Astrocyte (in vitro differentiated cells and primary cell): ENCODE measurements at regions not wholly inside any gene's neighbourhood (a gene's known extent, or its start where the extent isn't known, plus 50 kb on each side); places are given as distances from the start of the nearest gene placed in this dataset.

Experiments
- DNase-seq: peaks from one replicate; pipeline ENCODE4 v3.0.0-alpha.2; 2010; ENCODE audit warnings: low read depth
- FAIRE-seq: peaks from 2 replicates; lab custom pipeline; 2011; peaks lifted over from hg19 to GRCh38; lab: Jason Lieb, UNC
- H2AFZ ChIP-seq: 2 replicates; pipeline ENCODE4 v1.6.0; 2012; ENCODE audit warnings: low read depth, low read length, inconsistent platforms
- H3K27ac ChIP-seq: 2 replicates; pipeline ENCODE4 v1.5.1; 2011; ENCODE audit warnings: low read depth, low read length, inconsistent platforms
- H3K27me3 ChIP-seq: 2 replicates; pipeline ENCODE4 v1.6.0; 2011; ENCODE audit warnings: low read length, inconsistent platforms; ENCODE audit not compliant: insufficient read depth
- H3K36me3 ChIP-seq: 2 replicates; pipeline ENCODE4 v1.5.1; 2011; ENCODE audit warnings: low read length, inconsistent platforms; ENCODE audit not compliant: insufficient read depth
- H3K4me1 ChIP-seq: 2 replicates; pipeline ENCODE4 v1.5.1; 2011; ENCODE audit warnings: low read length, inconsistent platforms; ENCODE audit not compliant: insufficient read depth
- H3K4me2 ChIP-seq: 2 replicates; pipeline ENCODE4 v1.6.0; 2012; ENCODE audit warnings: low read length, inconsistent platforms
- H3K4me3 ChIP-seq: 2 replicates; pipeline ENCODE4 v1.5.1; 2011; ENCODE audit warnings: low read depth, mild to moderate bottlenecking, low read length, inconsistent platforms; ENCODE audit not compliant: insufficient read depth
- H3K79me2 ChIP-seq: 2 replicates; pipeline ENCODE4 v1.6.0; 2012; ENCODE audit warnings: mild to moderate bottlenecking, low read length, inconsistent platforms; ENCODE audit not compliant: insufficient read depth
- H3K9ac ChIP-seq: 2 replicates; pipeline ENCODE4 v1.6.0; 2012; ENCODE audit warnings: mild to moderate bottlenecking, low read length, inconsistent platforms
- H3K9me3 ChIP-seq: 2 replicates; pipeline ENCODE4 v1.5.1; 2012; ENCODE audit warnings: low read depth, mild to moderate bottlenecking, low read length, inconsistent platforms; ENCODE audit not compliant: insufficient read depth
- H4K20me1 ChIP-seq: 2 replicates; pipeline ENCODE4 v1.6.0; 2012; ENCODE audit warnings: low read length, inconsistent platforms; ENCODE audit not compliant: insufficient read depth
- H3K27ac Mint-ChIP-seq: one replicate; pipeline ENCODE4 v1.8.0; 2021; ENCODE audit warnings: mild to moderate bottlenecking, mixed read lengths; ENCODE audit not compliant: unreplicated experiment
- H3K27me3 Mint-ChIP-seq: one replicate; pipeline ENCODE4 v1.8.0; 2021; ENCODE audit warnings: low read depth, mixed read lengths; ENCODE audit not compliant: unreplicated experiment
- H3K36me3 Mint-ChIP-seq: one replicate; pipeline ENCODE4 v1.8.0; 2021; ENCODE audit warnings: low read depth, mixed read lengths; ENCODE audit not compliant: unreplicated experiment
- H3K4me1 Mint-ChIP-seq: one replicate; pipeline ENCODE4 v1.8.0; 2021; ENCODE audit warnings: low read depth, mixed read lengths; ENCODE audit not compliant: unreplicated experiment
- H3K4me3 Mint-ChIP-seq: one replicate; pipeline ENCODE4 v1.8.0; 2021; ENCODE audit warnings: mild to moderate bottlenecking, moderate library complexity, mixed read lengths; ENCODE audit not compliant: unreplicated experiment
- H3K9me3 Mint-ChIP-seq: one replicate; pipeline ENCODE4 v1.8.0; 2021; ENCODE audit warnings: mild to moderate bottlenecking, mixed read lengths; ENCODE audit not compliant: unreplicated experiment
- EZH2 ChIP-seq: IDR thresholded peaks from 2 replicates; pipeline ENCODE4 v1.6.1; 2012; ENCODE audit warnings: mild to moderate bottlenecking, low read length, inconsistent platforms; ENCODE audit not compliant: insufficient read depth
- TF ChIP-seq, protein P1 (sequence below): IDR thresholded peaks from 2 replicates; pipeline ENCODE4 v1.5.1; 2011; ENCODE audit warnings: low read depth, mild to moderate bottlenecking, inconsistent platforms, low read length, moderate library complexity; ENCODE audit not compliant: insufficient read depth

DNA sequence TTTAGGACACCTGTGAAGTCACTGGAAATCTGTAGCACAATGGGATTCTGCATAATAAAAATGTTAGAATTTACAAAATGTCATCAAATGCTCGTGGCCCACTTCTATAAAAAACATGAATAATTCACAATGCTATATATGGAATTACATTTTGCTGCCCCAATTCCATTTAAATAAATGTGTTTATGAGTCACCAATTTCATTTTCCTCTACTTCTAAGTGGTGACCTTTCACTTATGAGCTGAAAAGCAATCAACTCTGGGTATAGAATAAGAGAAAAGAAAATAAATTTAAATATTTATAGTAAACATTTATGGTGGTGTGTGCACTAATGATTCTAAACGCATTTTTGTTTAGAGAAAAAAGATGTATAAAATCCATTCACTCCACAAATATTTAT is 516.7 kb upstream of the MIR17HG start:
- Histone ChIP-seq H3K9me3 (no peaks in the 10 kb centered on the region), H3K4me2 (no peak overlapping the region), H3K36me3 (no peaks in the 10 kb centered on the region), H4K20me1 (no peaks in the 10 kb centered on the region), H3K27ac (no peak overlapping the region), H3K79me2 (no peaks in the 10 kb centered on the region), H3K27me3 (no peaks in the 10 kb centered on the region), H3K9ac (no peak overlapping the region), H3K4me3 (no peak overlapping the region), H3K4me1 (no peaks in the 10 kb centered on the region), H2AFZ (no peak overlapping the region)
- no peak for TF ChIP-seq EZH2
- TF ChIP-seq, protein P1, sequence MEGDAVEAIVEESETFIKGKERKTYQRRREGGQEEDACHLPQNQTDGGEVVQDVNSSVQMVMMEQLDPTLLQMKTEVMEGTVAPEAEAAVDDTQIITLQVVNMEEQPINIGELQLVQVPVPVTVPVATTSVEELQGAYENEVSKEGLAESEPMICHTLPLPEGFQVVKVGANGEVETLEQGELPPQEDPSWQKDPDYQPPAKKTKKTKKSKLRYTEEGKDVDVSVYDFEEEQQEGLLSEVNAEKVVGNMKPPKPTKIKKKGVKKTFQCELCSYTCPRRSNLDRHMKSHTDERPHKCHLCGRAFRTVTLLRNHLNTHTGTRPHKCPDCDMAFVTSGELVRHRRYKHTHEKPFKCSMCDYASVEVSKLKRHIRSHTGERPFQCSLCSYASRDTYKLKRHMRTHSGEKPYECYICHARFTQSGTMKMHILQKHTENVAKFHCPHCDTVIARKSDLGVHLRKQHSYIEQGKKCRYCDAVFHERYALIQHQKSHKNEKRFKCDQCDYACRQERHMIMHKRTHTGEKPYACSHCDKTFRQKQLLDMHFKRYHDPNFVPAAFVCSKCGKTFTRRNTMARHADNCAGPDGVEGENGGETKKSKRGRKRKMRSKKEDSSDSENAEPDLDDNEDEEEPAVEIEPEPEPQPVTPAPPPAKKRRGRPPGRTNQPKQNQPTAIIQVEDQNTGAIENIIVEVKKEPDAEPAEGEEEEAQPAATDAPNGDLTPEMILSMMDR = no peak
- no peak for DNase-seq
- Mint-ChIP-seq H3K36me3 (no peaks in the 10 kb centered on the region), H3K9me3 (peaks cover 1% of the 10 kb centered on the region), H3K27me3 (no peaks in the 10 kb centered on the region), H3K27ac (no peak overlapping the region), H3K4me1 (no peaks in the 10 kb centered on the region), H3K4me3 (no peak overlapping the region)
- no peak for FAIRE-seq

DNA sequence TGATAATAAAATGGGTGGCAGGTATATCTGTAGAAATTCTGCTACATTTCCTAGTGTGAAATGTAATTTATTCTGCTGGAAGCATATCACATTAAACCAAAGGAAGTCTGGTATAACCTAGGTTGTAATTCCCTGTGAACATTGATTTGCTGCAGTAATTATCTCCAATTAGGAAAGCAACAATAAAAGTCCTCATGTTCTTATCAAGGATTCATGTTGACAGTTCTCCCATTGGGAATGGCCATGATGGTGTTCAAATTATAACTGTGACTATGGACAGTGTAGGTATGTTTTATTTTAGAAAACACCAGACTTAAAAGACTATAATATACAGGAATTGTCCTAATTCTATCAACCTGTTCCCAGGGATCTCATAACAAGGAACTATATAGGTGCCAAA is 513.5 kb upstream of the MIR17HG start:
- no peaks in the 10 kb centered on the region for H3K9me3 Mint-ChIP-seq
- Histone ChIP-seq H3K79me2 (no peaks in the 10 kb centered on the region), H3K9me3 (no peaks in the 10 kb centered on the region), H3K36me3 (no peaks in the 10 kb centered on the region), H3K4me1 (no peaks in the 10 kb centered on the region), H4K20me1 (no peaks in the 10 kb centered on the region), H3K4me2 (no peak overlapping the region), H2AFZ (no peak overlapping the region), H3K9ac (no peak overlapping the region), H3K27ac (no peak overlapping the region), H3K27me3 (no peaks in the 10 kb centered on the region), H3K4me3 (no peak overlapping the region)
- no peaks in the 10 kb centered on the region for H3K36me3 Mint-ChIP-seq
- no peak overlapping the region for H3K4me3 Mint-ChIP-seq
- no peak overlapping the region for H3K27ac Mint-ChIP-seq
- no peak for TF ChIP-seq EZH2
- TF ChIP-seq, protein P1 = no peak
- FAIRE-seq = no peak
- no peaks in the 10 kb centered on the region for H3K4me1 Mint-ChIP-seq
- no peak for DNase-seq
- H3K27me3 Mint-ChIP-seq = no peaks in the 10 kb centered on the region

DNA sequence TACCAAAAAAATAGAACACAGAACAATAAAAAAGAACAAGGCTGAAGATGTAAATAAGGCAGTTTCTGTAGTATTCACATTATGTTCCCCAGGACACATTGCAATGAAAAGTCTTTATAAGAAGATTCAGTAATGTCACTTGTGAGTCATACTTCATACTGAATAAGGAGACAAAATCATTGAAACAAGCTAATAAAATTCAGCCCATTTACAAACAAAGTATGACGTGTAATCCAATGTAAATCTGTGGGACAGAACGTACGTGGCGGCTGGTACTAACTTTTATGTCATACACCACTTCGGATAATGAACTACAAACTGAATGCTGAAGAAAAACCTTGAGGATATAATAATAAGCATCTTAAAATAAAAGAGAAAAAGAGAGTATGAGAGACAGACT is 512.8 kb upstream of the MIR17HG start:
- Histone ChIP-seq H3K4me3 (no peak overlapping the region), H3K27me3 (no peaks in the 10 kb centered on the region), H2AFZ (no peak overlapping the region), H3K9me3 (no peaks in the 10 kb centered on the region), H3K4me1 (no peaks in the 10 kb centered on the region), H3K36me3 (no peaks in the 10 kb centered on the region), H3K79me2 (no peaks in the 10 kb centered on the region), H3K9ac (no peak overlapping the region), H4K20me1 (no peaks in the 10 kb centered on the region), H3K4me2 (no peak overlapping the region), H3K27ac (no peak overlapping the region)
- H3K27ac Mint-ChIP-seq = no peak overlapping the region
- H3K36me3 Mint-ChIP-seq = no peaks in the 10 kb centered on the region
- no peaks in the 10 kb centered on the region for H3K27me3 Mint-ChIP-seq
- FAIRE-seq = no peak
- no peaks in the 10 kb centered on the region for H3K9me3 Mint-ChIP-seq
- no peak overlapping the region for H3K4me3 Mint-ChIP-seq
- no peaks in the 10 kb centered on the region for H3K4me1 Mint-ChIP-seq
- DNase-seq = no peak
- TF ChIP-seq, protein P1 = no peak
- no peak for TF ChIP-seq EZH2
